Activated CD4-positive, alpha-beta T cell treated with anti-CD3 and anti-CD28 coated beads, Interleukin-2, amount 10 ng/mL, durations not matched to agents 24 days and 14 days (primary cell): ENCODE measurements at regions not wholly inside any gene's neighbourhood (a gene's known extent, or its start where the extent isn't known, plus 50 kb on each side); places are given as distances from the start of the nearest gene placed in this dataset.

ENCODE experiments used
- DNase-seq: peaks from one replicate; pipeline ENCODE4 v3.0.0; 2022
- H3K27ac Mint-ChIP-seq: one replicate; pipeline ENCODE4 v1.8.0; 2022; ENCODE audit warnings: mild to moderate bottlenecking, mixed read lengths
- H3K27me3 Mint-ChIP-seq: one replicate; pipeline ENCODE4 v1.8.0; 2022; ENCODE audit warnings: mixed read lengths
- H3K36me3 Mint-ChIP-seq: one replicate; pipeline ENCODE4 v1.8.0; 2022; ENCODE audit warnings: low read depth, mild to moderate bottlenecking, mixed read lengths
- H3K4me1 Mint-ChIP-seq: one replicate; pipeline ENCODE4 v1.8.0; 2021; ENCODE audit warnings: mixed read lengths
- H3K4me3 Mint-ChIP-seq: one replicate; pipeline ENCODE4 v1.8.0; 2022; ENCODE audit warnings: mild to moderate bottlenecking, moderate library complexity, mixed read lengths
- H3K9me3 Mint-ChIP-seq: one replicate; pipeline ENCODE4 v1.8.0; 2021; ENCODE audit warnings: mixed read lengths
- intact Hi-C: fragments of 100-400 bp; cut with micrococcal nuclease; formaldehyde crosslinking; loops from one replicate; pipeline ENCODE4 v1.15.1; 2023

DNA sequence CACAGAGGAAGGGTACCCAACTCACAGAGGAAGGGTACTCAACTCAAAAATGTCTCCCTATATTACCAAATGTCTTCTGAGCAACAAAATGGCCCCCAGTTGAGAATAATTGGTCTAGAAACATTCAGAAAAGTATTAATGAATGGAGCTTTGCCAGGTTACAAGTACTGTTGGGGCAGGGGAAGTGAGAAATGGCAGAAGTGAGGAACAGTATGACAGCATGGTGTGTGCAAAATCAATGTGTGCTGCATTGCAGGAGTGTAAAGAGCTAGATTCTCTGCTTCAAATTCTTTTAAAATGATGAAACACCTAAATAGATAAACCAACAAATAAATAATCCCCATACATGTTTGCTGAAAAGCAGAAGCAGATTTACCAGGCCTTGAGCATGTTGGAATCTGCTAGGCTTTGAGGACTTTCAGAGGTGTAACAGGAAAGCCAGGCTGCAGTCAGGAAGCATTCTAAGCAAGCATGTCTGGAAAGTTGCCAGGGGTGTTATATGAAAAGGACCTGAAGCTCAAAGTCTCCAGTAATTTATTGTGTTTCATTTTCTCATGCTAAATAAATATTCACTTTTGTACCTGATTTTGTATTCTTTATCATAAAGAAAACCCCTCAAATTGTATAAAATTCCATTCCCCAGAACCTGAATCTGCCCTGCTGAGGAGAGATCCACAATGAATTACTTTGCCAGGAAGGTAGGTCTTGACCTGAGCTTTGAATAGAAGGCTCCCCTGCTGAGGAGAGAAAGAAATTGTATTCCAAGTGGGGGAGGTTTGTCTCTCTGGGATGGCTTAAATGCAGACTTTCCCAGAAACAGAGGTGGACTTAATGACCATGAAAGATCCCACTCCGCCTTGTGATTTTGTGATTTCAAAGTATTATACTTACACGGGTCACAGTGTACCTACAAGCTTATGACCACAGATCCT lies 265.0 kb upstream of the MARCKS start:
- Mint-ChIP-seq H3K36me3 (no peaks in the 10 kb centered on the region), H3K9me3 (no peaks in the 10 kb centered on the region), H3K27ac (no peak overlapping the region), H3K27me3 (no peaks in the 10 kb centered on the region), H3K4me1 (no peaks in the 10 kb centered on the region), H3K4me3 (no peak overlapping the region)
- intact Hi-C loops = no loop called here
- DNase-seq = no peak

DNA sequence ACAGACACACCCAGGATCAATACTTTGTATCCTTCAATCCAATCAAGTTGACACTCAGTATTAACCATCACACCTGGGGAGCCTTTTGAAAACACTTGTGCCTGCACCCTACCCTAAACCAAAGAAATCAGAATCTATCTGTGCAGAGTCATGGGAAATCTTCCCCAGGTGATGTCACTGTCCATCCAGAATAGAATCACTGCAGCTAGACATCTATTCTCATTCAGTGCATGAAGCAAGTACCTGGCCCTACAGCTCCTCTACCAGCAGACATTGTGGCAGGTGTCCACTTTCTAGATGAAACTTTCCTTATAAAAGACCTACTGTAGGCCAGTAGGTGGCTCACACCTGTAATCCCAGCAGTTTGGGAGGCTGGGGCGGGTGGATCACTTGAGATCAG lies 262.4 kb upstream of the MARCKS start:
- no peak for DNase-seq
- H3K27me3 Mint-ChIP-seq = no peaks in the 10 kb centered on the region
- H3K36me3 Mint-ChIP-seq = no peaks in the 10 kb centered on the region
- H3K27ac Mint-ChIP-seq = no peak overlapping the region
- H3K9me3 Mint-ChIP-seq = no peaks in the 10 kb centered on the region
- intact Hi-C loops = no loop called here
- no peak overlapping the region for H3K4me3 Mint-ChIP-seq
- H3K4me1 Mint-ChIP-seq = no peaks in the 10 kb centered on the region

DNA sequence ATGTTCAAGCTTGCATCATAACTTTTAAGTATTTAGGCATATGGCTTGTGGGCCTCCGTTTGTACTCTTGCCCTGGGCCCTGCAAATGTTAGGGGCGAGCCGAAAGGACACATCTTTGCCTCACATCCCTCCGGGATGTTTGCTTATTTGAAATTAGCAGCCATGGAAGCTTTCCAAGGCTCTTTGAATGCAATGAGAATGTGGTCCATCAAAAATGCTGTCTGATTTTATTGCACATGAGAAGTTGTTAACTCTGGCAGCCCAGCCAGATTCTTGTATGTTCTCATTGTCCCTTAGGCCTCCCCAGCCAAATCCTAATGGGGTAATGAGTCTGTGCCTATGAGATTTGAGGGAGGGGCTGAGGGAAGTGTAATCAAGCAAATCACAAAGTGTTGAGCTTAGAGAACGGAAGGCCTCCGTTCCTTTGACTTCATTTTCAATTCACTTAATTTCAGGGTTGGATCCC lies 261.2 kb upstream of the MARCKS start:
- Mint-ChIP-seq H3K4me3 (no peak overlapping the region), H3K27me3 (no peaks in the 10 kb centered on the region), H3K27ac (no peak overlapping the region), H3K36me3 (no peaks in the 10 kb centered on the region), H3K4me1 (no peaks in the 10 kb centered on the region), H3K9me3 (no peaks in the 10 kb centered on the region)
- DNase-seq = no peak
- intact Hi-C loops = no loop called here

DNA sequence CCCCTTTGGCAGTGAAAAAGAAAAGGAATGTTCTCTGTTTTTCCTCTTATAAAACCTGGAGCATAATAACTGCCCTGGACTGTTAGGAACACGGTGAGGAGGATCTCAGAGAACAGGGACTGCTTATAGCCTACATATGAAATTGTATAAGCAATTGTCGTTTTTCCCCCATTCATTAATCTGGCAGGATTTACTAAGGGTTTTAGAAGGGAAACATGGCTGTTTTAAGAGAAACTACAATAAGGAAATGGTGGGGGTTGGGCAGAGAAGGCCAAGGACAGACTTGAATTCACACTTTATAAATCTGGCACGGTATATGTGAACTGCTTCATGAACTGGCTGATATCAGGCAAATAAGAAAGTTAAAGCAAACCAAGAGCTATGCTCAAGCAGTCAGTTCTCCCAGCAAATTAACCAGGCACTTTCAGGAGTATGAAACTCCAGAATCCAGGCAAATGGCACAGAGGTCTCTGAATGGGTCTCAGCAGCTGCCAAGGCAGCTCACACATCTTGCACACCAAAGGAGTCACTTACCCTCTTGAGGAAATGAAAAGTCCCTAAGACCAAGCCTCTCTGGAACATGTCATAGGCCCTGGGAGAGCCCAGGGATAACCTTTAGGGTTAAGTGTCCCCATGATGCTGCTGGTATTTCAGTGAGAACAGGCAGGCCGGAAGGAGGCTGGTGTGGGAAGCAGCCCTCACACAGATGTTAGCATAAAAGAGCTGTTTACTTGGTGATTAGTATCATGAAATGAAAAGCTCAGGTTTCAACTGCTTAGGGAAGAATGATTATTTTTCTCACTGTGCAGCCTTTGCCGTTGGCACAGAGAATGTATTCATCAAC lies 260.5 kb upstream of the MARCKS start:
- H3K4me1 Mint-ChIP-seq = no peaks in the 10 kb centered on the region

DNA sequence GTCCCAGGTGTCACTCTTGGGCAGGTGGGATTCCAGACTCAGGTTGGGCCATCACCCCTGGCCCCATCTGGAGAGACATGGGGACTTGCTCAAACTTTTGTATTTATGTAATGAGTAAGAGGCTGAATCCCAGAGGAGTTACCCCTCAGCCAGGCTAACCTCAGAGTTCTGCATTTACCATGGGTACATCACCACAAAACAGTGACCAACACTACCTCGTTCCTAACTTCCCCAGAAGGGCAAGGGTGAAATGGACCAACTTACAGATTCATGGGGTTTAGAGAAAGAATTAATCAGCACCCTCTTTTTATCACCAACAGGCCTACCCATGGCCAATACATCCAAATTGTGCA lies 259.9 kb upstream of the MARCKS start:
- no peak overlapping the region for H3K4me3 Mint-ChIP-seq
- H3K36me3 Mint-ChIP-seq = no peaks in the 10 kb centered on the region
- H3K9me3 Mint-ChIP-seq = no peaks in the 10 kb centered on the region
- no peak for DNase-seq
- no peaks in the 10 kb centered on the region for H3K27me3 Mint-ChIP-seq
- H3K27ac Mint-ChIP-seq = no peak overlapping the region
- no peaks in the 10 kb centered on the region for H3K4me1 Mint-ChIP-seq
- intact Hi-C loops = no loop called here

More for the DNA sequence above, 260.5 kb upstream of the MARCKS start:
- intact Hi-C loops = no loop called here
- Mint-ChIP-seq H3K27ac (no peak overlapping the region), H3K27me3 (no peaks in the 10 kb centered on the region), H3K4me3 (no peak overlapping the region), H3K36me3 (no peaks in the 10 kb centered on the region), H3K9me3 (no peaks in the 10 kb centered on the region)
- DNase-seq = no peak

DNA sequence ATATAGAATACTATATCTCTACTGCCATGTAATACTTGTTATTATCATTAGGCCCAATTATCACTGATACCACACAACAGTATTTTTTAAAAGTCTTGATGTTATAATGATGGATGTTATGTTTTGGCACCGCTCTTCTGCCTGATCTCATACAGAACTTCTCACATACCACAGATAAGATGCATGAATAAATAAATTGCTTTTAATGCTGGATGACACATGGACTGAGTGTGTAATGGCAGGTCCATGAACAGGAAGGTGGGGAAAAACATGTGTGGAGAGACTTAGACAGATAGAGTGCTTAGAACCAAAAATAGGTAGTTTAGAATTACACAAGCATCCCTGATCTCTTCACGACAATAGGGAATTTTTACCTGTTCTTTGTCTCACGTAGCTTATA lies 258.4 kb upstream of the MARCKS start:
- H3K4me3 Mint-ChIP-seq = no peak overlapping the region
- no peaks in the 10 kb centered on the region for H3K4me1 Mint-ChIP-seq

DNA sequence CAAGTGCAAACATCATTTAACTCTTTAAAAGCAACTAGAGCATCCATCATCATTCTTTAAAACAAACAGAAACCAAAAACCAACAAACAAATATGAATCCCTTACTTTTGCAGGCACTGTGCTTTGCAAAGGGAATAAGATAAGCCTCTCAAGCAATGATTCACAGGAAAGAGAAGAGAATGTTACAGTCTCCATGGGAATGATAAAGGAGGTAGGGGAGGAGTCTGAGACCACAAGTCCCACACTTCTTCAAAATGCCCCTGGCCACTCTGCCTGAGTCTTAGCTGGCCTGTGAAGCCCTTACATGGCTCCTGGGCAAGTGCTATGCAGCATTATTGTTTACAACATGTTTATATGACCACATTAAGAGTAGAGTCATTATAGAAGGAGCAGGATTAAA lies 257.7 kb upstream of the MARCKS start:
- DNase-seq = no peak
- Mint-ChIP-seq H3K27me3 (peaks cover 1% of the 10 kb centered on the region), H3K4me3 (no peak overlapping the region), H3K4me1 (no peaks in the 10 kb centered on the region), H3K36me3 (no peaks in the 10 kb centered on the region), H3K9me3 (no peaks in the 10 kb centered on the region), H3K27ac (no peak overlapping the region)
- intact Hi-C loops = no loop called here

More for the DNA sequence above, 258.4 kb upstream of the MARCKS start:
- Mint-ChIP-seq H3K36me3 (no peaks in the 10 kb centered on the region), H3K27me3 (peaks cover 1% of the 10 kb centered on the region), H3K9me3 (no peaks in the 10 kb centered on the region), H3K27ac (no peak overlapping the region)
- no peak for DNase-seq
- intact Hi-C loops = no loop called here

DNA sequence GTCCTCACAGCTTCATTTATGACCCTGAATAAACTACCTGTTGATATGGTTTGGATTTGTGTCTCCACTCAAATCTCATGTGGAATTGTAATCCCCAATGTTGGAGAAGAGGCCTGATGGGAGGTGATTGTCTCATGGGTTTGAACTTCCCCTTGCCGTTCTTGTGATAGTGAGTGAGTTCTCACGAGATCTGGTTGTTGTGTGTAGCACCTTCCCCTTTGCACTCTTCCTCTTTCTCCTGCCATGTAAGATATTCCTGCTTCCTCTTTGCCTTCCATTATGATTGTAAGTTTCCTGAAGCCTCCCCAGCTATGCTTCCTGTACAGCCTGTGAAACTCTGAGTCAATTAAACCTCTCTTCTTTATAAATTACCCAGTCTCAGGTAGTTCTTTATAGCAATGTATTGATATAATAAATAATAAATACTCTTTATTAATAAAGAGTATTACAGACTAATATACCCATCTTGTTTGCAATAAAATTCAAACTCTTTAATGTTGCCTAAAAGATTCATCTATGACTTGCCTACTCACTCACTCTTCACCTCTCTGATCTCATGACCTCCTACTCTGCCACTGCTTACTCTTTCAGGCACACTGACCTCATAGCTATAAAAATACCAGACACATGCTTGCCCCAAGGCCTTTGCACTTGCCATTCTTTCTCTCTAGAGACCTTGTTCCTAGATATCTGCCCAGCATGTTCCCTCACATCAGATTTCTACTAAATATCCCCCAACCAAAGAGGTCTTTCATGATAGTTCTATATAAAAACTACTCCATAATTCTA lies 256.4 kb upstream of the MARCKS start:
- intact Hi-C loops = no loop called here
- no peak for DNase-seq
- H3K27ac Mint-ChIP-seq = no peak overlapping the region
- H3K36me3 Mint-ChIP-seq = no peaks in the 10 kb centered on the region
- no peaks in the 10 kb centered on the region for H3K4me1 Mint-ChIP-seq
- H3K9me3 Mint-ChIP-seq = peaks cover 3% of the 10 kb centered on the region
- peaks cover 1% of the 10 kb centered on the region for H3K27me3 Mint-ChIP-seq
- H3K4me3 Mint-ChIP-seq = no peak overlapping the region

DNA sequence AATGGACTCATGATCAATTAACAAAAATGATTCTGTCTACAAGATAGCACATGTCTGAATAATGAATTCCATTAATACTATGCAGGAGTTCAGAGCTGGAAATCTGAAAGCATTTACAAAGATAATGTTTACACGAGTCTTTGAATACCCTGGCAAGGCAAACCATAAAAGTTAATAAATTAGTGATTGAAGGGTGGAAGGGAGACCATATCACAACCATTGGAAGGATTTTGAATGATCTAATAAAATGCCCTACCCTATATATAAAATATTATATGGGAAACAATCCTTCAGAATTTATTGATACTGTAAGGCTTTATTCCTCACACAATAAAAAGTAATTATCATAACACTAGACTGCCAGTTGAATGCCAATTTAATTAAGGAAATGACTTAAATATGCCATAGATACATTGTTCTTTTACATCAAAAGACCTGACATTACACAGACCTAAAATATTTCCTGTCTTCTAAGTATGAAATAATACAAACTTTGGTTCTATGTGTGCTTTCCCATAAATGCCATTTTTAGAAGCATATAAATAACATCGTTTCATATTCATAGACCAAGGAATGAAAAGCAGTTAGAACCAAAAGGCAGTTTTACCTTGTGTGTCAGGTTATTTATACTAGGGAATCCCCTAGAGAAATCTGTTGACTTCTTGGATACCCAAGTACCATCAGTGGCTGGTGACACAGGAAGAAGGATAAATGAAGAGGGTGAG lies 249.2 kb upstream of the MARCKS start:
- Mint-ChIP-seq H3K27me3 (peaks cover 1% of the 10 kb centered on the region), H3K4me1 (no peaks in the 10 kb centered on the region), H3K27ac (no peak overlapping the region), H3K36me3 (no peaks in the 10 kb centered on the region), H3K4me3 (no peak overlapping the region), H3K9me3 (peaks cover 3% of the 10 kb centered on the region)
- intact Hi-C loops = no loop called here
- no peak for DNase-seq

DNA sequence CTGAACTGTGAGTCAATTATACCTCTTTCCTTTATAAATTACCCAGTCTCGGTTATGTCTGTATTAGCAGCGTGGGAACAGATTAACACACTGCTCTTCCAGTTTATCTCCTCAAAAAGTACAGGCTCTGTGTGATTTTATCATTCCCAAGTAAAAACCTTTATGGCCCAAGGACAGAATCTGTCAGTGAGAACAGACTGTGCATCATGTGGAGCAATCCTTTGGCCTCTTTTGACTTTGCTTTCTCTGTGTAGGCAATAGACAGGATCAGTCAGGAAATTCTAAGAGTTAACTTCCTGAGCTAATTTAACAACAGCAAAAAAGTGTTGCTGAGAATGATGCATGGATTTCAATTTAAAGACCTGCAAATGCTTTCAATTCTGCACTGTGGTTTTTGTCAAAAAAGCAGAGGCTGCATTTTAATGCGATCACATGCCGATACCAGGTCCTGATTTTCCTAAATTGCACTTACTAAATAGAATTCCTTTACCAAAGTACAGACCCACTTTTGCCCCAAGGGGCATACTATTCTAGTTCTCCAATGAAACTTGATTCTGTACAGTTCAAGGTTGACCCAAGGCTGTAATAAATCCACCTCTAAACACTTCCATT lies 246.7 kb upstream of the MARCKS start:
- Mint-ChIP-seq H3K36me3 (no peaks in the 10 kb centered on the region), H3K4me3 (no peak overlapping the region), H3K27ac (no peak overlapping the region), H3K9me3 (no peaks in the 10 kb centered on the region), H3K4me1 (no peaks in the 10 kb centered on the region), H3K27me3 (no peaks in the 10 kb centered on the region)
- intact Hi-C loops = no loop called here
- DNase-seq = no peak

DNA sequence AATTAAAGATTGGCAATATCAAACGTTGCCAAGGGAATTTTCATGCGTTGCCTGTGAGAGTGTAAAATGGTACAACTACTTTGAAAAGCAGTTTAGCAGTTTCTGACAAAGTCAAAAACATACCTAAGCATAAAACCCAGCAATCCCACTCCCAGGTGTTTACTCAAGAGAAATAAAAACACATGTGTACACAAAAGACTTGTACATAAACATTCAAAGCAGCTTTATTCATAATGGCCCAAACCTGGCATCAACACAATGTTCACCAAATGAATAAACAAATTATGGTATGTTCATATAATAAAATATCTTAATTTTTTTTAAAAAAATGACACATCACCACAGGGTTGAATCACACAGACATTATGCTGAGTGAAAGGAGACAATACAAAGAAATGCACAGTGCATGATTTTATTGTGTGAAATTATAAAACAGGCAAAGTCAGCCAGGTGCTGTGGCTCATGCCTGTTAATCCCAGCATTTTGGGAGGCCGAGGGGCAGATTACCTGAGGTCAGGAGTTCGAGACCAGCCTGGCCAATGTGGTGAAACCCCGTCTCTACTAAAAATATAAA lies 240.4 kb upstream of the MARCKS start:
- no peaks in the 10 kb centered on the region for H3K9me3 Mint-ChIP-seq
- peaks cover 7% of the 10 kb centered on the region for H3K27me3 Mint-ChIP-seq
- no peak overlapping the region for H3K27ac Mint-ChIP-seq
- no peaks in the 10 kb centered on the region for H3K4me1 Mint-ChIP-seq
- no peak for DNase-seq
- intact Hi-C loops = no loop called here
- no peak overlapping the region for H3K4me3 Mint-ChIP-seq
- H3K36me3 Mint-ChIP-seq = no peaks in the 10 kb centered on the region

DNA sequence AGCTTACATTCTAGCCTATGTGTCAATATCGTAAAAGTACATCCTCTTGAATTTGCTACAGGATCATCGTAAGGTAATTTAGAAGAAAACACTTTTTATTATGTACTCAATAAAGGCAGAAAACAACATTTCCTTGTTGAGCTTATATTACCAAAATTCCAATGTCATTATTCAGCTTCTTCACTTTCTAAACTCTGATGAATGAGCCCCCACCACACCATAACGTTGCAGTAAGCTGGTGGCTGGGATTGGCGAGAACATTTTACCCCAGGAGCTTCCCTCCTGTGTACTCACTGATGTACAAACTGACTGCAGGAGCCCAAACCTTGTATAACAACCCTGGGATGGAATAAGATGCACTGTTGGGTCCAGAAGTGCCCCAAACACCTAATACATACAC lies 238.1 kb upstream of the MARCKS start:
- peaks cover 7% of the 10 kb centered on the region for H3K27me3 Mint-ChIP-seq
- H3K9me3 Mint-ChIP-seq = no peaks in the 10 kb centered on the region
- intact Hi-C loops = no loop called here
- no peaks in the 10 kb centered on the region for H3K4me1 Mint-ChIP-seq
- no peaks in the 10 kb centered on the region for H3K36me3 Mint-ChIP-seq
- no peak overlapping the region for H3K27ac Mint-ChIP-seq
- DNase-seq = no peak
- no peak overlapping the region for H3K4me3 Mint-ChIP-seq

DNA sequence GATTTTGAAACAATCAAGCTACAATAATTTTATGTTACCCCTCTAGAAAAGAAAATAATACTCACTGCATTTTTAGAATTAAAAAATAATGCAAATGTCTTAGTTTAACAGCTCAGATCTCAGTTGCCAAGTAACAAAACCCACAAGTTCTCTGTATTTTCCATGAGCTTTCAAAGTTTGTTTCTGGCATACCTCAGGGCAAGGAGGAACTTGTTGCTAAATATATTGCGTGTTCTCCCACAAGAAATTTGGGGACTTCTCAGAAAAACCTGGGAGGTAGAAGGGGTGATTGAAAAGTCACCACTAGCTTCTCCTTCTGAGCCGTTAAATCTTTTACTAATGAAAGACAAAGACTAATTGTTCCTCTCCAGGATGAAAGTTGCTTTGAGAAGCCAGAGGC lies 236.8 kb upstream of the MARCKS start:
- H3K4me1 Mint-ChIP-seq = no peaks in the 10 kb centered on the region
- intact Hi-C loops = no loop called here
- no peaks in the 10 kb centered on the region for H3K9me3 Mint-ChIP-seq
- H3K27me3 Mint-ChIP-seq = peaks cover 7% of the 10 kb centered on the region
- H3K36me3 Mint-ChIP-seq = no peaks in the 10 kb centered on the region
- no peak overlapping the region for H3K4me3 Mint-ChIP-seq
- no peak for DNase-seq
- no peak overlapping the region for H3K27ac Mint-ChIP-seq
